GM12801 (cell line): ENCODE measurements at regions not wholly inside any gene's neighbourhood (a gene's known extent, or its start where the extent isn't known, plus 50 kb on each side); places are given as distances from the start of the nearest gene placed in this dataset.

Experiments
- CTCF ChIP-seq: IDR thresholded peaks from one replicate; pipeline ENCODE4 v1.5.1; 2011; ENCODE audit warnings: control low read depth; ENCODE audit not compliant: insufficient read length; ENCODE audit errors: extremely low read depth

GRCh38 chr1:209356976-209357377, 226.5 kb upstream of the CAMK1G start:
- no peak for TF ChIP-seq CTCF

- no peak for TF ChIP-seq CTCF
These were observed 220.4 kb upstream of the CAMK1G start for GRCh38 chr1:209363112-209363511.

GRCh38 chr1:209364716-209365115, 218.8 kb upstream of the CAMK1G start:
- no peak for TF ChIP-seq CTCF

GRCh38 chr1:209367061-209367772, 216.3 kb upstream of the CAMK1G start:
- TF ChIP-seq CTCF, result no peak

GRCh38 chr1:209368864-209369598, 214.5 kb upstream of the CAMK1G start:
- TF ChIP-seq CTCF, result no peak

- no peak for TF ChIP-seq CTCF
These were observed 213.1 kb upstream of the CAMK1G start for GRCh38 chr1:209370241-209370995.

GRCh38 chr1:209375097-209375496, 208.4 kb upstream of the CAMK1G start:
- TF ChIP-seq CTCF, result no peak
